ENCODE measurements at regions not wholly inside any gene's neighbourhood (a gene's known extent, or its start where the extent isn't known, plus 50 kb on each side); places are given as distances from the start of the nearest gene placed in this dataset.

- intact Hi-C loops (cut with micrococcal nuclease): loop anchor here (1.0 to 10.0 kb wide), 6 partner anchors 33 to 261 kb away; no protein-coding TSS in a partner anchor
- Mint-ChIP-seq H3K27ac (peak overlapping the region; percentile 85), H3K4me1 (peaks cover 48% of the 10 kb centered on the region), H3K27me3 (peaks cover 2% of the 10 kb centered on the region), H3K4me3 (no peak overlapping the region), H3K36me3 (ENCODE audit: low read depth) (no peaks in the 10 kb centered on the region), H3K9me3 (no peaks in the 10 kb centered on the region)
- DNase-seq: no peak
Observed at GRCh38 chrX:39163581-39164126, 362.4 kb downstream of the MID1IP1 start.

- peaks cover 43% of the 10 kb centered on the region for H3K4me1 Mint-ChIP-seq
- H3K9me3 Mint-ChIP-seq: no peaks in the 10 kb centered on the region
- peak; percentile 25 for DNase-seq
- intact Hi-C loops (cut with micrococcal nuclease): loop anchor here (5.0 to 10.0 kb wide), 4 partner anchors 78 to 261 kb away; no protein-coding TSS in a partner anchor
- peaks cover 2% of the 10 kb centered on the region for H3K27me3 Mint-ChIP-seq
- H3K4me3 Mint-ChIP-seq: no peak overlapping the region
- no peaks in the 10 kb centered on the region for H3K36me3 Mint-ChIP-seq (ENCODE audit: low read depth)
- peak overlapping the region; percentile 85 for H3K27ac Mint-ChIP-seq
Observed at GRCh38 chrX:39164212-39164611, 363.0 kb downstream of the MID1IP1 start.

- Mint-ChIP-seq H3K4me1 (peaks cover 39% of the 10 kb centered on the region), H3K4me3 (no peak overlapping the region), H3K36me3 (ENCODE audit: low read depth) (no peaks in the 10 kb centered on the region), H3K27ac (no peak overlapping the region), H3K27me3 (peaks cover 2% of the 10 kb centered on the region), H3K9me3 (no peaks in the 10 kb centered on the region)
- DNase-seq: no peak
- intact Hi-C loops (cut with micrococcal nuclease): loop anchor here (10.0 kb wide), 1 partner anchor 260 kb away; no protein-coding TSS in a partner anchor
Observed at GRCh38 chrX:39165185-39165584, 363.9 kb downstream of the MID1IP1 start.

DNA sequence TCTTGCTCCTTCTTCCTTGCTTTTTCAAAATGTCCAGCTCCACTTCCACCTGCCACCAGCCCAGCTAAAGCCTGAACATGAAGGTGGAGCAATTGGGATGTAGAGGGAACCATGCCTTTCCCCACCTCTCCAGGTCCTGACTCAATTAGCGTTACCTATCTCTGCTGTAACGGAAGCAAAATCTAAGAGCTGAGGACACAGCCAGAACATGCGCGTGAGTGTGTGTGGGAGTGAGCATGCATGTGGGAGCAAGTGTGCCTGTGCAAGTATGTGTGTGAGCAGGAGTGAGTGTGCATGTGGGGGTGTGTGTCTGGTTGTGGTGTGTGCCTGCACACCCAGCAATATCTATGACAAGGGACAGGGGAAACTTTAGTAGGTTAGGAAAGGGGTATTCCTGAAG is 364.5 kb downstream of the MID1IP1 start:
- Mint-ChIP-seq H3K36me3 (ENCODE audit: low read depth) (no peaks in the 10 kb centered on the region), H3K27ac (peak overlapping the region; percentile 39), H3K9me3 (no peaks in the 10 kb centered on the region), H3K27me3 (peaks cover 2% of the 10 kb centered on the region), H3K4me1 (peaks cover 39% of the 10 kb centered on the region), H3K4me3 (no peak overlapping the region)
- intact Hi-C loops (cut with micrococcal nuclease): loop anchor here (10.0 kb wide), 1 partner anchor 259 kb away; no protein-coding TSS in a partner anchor
- no peak for DNase-seq

- H3K9me3 Mint-ChIP-seq: no peaks in the 10 kb centered on the region
- H3K27me3 Mint-ChIP-seq: peaks cover 2% of the 10 kb centered on the region
- H3K27ac Mint-ChIP-seq: no peak overlapping the region
- peaks cover 30% of the 10 kb centered on the region for H3K4me1 Mint-ChIP-seq
- intact Hi-C loops (cut with micrococcal nuclease): loop anchor here (10.0 kb wide), 1 partner anchor 257 kb away; no protein-coding TSS in a partner anchor
- DNase-seq: no peak
- H3K36me3 Mint-ChIP-seq (ENCODE audit: low read depth): no peaks in the 10 kb centered on the region
- H3K4me3 Mint-ChIP-seq: no peak overlapping the region
Observed at GRCh38 chrX:39167791-39168190, 366.5 kb downstream of the MID1IP1 start.

- Mint-ChIP-seq H3K36me3 (ENCODE audit: low read depth) (no peaks in the 10 kb centered on the region), H3K27me3 (no peaks in the 10 kb centered on the region), H3K4me1 (peaks cover 24% of the 10 kb centered on the region), H3K9me3 (no peaks in the 10 kb centered on the region), H3K27ac (no peak overlapping the region), H3K4me3 (no peak overlapping the region)
- no peak for DNase-seq
- intact Hi-C loops (cut with micrococcal nuclease): loop anchor here (10.0 kb wide), 1 partner anchor 256 kb away; no protein-coding TSS in a partner anchor
Observed at GRCh38 chrX:39168609-39169008, 367.4 kb downstream of the MID1IP1 start.

DNA sequence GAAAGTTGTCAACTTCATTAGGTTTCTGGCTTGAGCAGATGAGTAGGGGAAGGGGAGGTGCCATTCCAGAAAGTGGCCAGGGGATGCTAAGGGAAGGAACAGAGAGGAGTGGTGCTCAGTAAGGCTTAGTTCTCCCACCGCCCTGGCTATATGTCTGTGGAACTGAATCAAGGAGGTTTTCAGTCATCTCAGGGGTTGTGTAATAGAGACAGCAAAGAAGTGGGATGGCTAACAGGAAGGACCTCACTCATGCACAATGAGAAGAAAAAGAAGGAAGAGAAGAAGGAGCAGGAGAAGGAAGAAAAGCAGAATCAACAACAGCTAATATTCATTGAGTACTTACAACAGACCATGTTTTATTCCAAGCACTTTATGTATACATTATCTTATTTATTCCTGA is 368.7 kb downstream of the MID1IP1 start:
- Mint-ChIP-seq H3K4me3 (no peak overlapping the region), H3K4me1 (peaks cover 28% of the 10 kb centered on the region), H3K9me3 (no peaks in the 10 kb centered on the region), H3K27ac (no peak overlapping the region), H3K36me3 (ENCODE audit: low read depth) (no peaks in the 10 kb centered on the region), H3K27me3 (no peaks in the 10 kb centered on the region)
- intact Hi-C loops (cut with micrococcal nuclease): loop anchor here (10.0 kb wide), 1 partner anchor 255 kb away; no protein-coding TSS in a partner anchor
- DNase-seq: no peak

- Mint-ChIP-seq H3K36me3 (ENCODE audit: low read depth) (no peaks in the 10 kb centered on the region), H3K9me3 (no peaks in the 10 kb centered on the region), H3K4me3 (no peak overlapping the region), H3K4me1 (peaks cover 25% of the 10 kb centered on the region), H3K27ac (no peak overlapping the region), H3K27me3 (no peaks in the 10 kb centered on the region)
- intact Hi-C loops (cut with micrococcal nuclease): no loop called here
- DNase-seq: no peak
Observed at GRCh38 chrX:39170464-39170863, 369.2 kb downstream of the MID1IP1 start.

DNA sequence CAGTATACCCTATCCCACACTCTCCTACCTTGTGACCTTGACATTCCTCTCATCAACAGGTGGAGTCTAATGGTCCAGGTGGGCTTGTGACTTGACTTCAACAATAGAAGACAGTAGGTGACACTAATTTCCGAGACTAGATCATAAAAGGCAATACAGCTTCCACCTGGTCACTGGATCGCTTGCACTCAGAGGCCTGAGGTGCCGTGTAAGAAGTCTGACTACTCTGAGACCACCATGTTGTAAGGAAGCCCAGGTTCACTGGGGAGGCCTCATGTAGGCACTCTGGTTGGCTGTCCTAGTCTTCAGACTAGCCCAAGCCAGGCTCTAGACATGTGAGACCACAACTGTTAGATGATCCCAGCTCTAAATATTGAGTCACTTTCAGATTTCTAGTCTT is 370.4 kb downstream of the MID1IP1 start:
- intact Hi-C loops (cut with micrococcal nuclease): no loop called here
- no peaks in the 10 kb centered on the region for H3K36me3 Mint-ChIP-seq (ENCODE audit: low read depth)
- H3K4me3 Mint-ChIP-seq: no peak overlapping the region
- no peak for DNase-seq
- H3K27ac Mint-ChIP-seq: no peak overlapping the region
- H3K27me3 Mint-ChIP-seq: no peaks in the 10 kb centered on the region
- no peaks in the 10 kb centered on the region for H3K9me3 Mint-ChIP-seq
- H3K4me1 Mint-ChIP-seq: peaks cover 23% of the 10 kb centered on the region

GRCh38 chrX:39174241-39174771 is 373.0 kb downstream of the MID1IP1 start:
- Mint-ChIP-seq H3K9me3 (peaks cover 3% of the 10 kb centered on the region), H3K27me3 (no peaks in the 10 kb centered on the region), H3K4me1 (peaks cover 18% of the 10 kb centered on the region), H3K27ac (peak overlapping the region; percentile 87), H3K4me3 (peak overlapping the region; percentile 57), H3K36me3 (ENCODE audit: low read depth) (no peaks in the 10 kb centered on the region)
- intact Hi-C loops (cut with micrococcal nuclease): no loop called here
- no peak for DNase-seq

GRCh38 chrX:39174772-39175417 is 373.6 kb downstream of the MID1IP1 start:
- H3K27ac Mint-ChIP-seq: peak overlapping the region; percentile 87
- peaks cover 18% of the 10 kb centered on the region for H3K4me1 Mint-ChIP-seq
- H3K36me3 Mint-ChIP-seq (ENCODE audit: low read depth): no peaks in the 10 kb centered on the region
- DNase-seq: peak; percentile 75
- peaks cover 3% of the 10 kb centered on the region for H3K9me3 Mint-ChIP-seq
- H3K4me3 Mint-ChIP-seq: peak overlapping the region; percentile 57
- intact Hi-C loops (cut with micrococcal nuclease): loop anchor here (1.0 kb wide), 1 partner anchor 21 kb away; no protein-coding TSS in a partner anchor
- H3K27me3 Mint-ChIP-seq: no peaks in the 10 kb centered on the region

DNA sequence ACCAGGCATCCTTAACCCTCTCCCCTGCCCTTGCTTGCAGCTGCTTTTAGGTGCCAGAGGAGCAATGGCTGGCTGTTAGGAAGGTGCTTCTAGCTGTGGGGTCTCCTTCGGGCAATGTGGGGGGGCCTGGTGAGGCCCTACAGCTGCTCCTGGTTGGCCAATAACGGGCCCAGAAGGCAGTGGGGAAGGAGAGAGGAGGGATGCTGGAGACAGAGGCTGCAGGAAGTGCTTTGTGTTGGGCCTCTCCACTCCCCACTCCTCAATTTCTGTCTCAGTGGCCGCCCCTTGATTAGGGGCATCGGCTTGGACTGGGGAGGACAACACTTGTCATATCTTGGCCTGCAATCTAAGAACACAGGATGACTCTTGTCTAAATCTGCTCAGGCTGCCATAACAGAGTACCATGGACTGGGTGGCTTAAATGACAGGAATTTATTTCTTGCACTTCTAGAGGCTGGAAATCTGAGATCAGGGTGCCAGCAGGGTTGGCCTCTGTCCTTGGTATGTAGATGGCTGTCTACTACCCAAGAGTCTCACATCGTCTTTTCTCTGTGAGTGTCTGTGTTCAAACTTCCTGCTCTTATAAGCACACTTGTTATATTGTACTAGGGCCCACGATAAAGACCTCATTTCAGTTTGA is 374.3 kb downstream of the MID1IP1 start:
- no peak for DNase-seq
- intact Hi-C loops (cut with micrococcal nuclease): loop anchor here (1.0 kb wide), 1 partner anchor 21 kb away; no protein-coding TSS in a partner anchor
- H3K9me3 Mint-ChIP-seq: peaks cover 3% of the 10 kb centered on the region
- H3K4me1 Mint-ChIP-seq: peaks cover 18% of the 10 kb centered on the region
- H3K27ac Mint-ChIP-seq: peak overlapping the region; percentile 87
- peak overlapping the region; percentile 57 for H3K4me3 Mint-ChIP-seq
- H3K27me3 Mint-ChIP-seq: no peaks in the 10 kb centered on the region
- H3K36me3 Mint-ChIP-seq (ENCODE audit: low read depth): no peaks in the 10 kb centered on the region

- no peak for DNase-seq
- Mint-ChIP-seq H3K36me3 (ENCODE audit: low read depth) (no peaks in the 10 kb centered on the region), H3K4me1 (peaks cover 18% of the 10 kb centered on the region), H3K9me3 (peaks cover 3% of the 10 kb centered on the region), H3K27ac (peak overlapping the region; percentile 6), H3K4me3 (no peak overlapping the region), H3K27me3 (no peaks in the 10 kb centered on the region)
- intact Hi-C loops (cut with micrococcal nuclease): no loop called here
Observed at GRCh38 chrX:39176105-39176504, 374.8 kb downstream of the MID1IP1 start.

DNA sequence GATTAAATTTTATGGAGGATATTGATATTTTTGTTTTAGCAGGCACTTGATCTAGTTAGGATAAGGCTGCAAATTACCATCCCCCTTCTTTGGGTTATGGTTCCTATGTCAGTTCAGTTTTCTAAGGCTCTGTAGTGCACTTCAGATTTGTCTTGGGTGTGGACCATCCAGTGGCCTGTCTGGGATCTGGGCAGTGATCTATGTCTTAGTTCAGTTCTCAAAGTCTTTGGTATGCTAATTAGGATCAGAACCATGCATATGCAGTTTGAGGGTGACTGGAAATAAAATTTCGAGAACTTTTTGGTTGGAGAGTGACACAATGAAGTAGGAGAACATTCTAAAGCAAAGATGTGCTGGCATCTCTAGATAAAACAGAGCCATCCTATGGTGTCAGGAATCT is 388.2 kb downstream of the MID1IP1 start:
- Mint-ChIP-seq H3K27me3 (peaks cover 2% of the 10 kb centered on the region), H3K27ac (no peak overlapping the region), H3K4me3 (no peak overlapping the region), H3K36me3 (ENCODE audit: low read depth) (no peaks in the 10 kb centered on the region), H3K9me3 (peaks cover 7% of the 10 kb centered on the region), H3K4me1 (peaks cover 2% of the 10 kb centered on the region)
- DNase-seq: no peak
- intact Hi-C loops (cut with micrococcal nuclease): no loop called here
